NCI-H187 (cell line): ENCODE measurements at regions not wholly inside any gene's neighbourhood (a gene's known extent, or its start where the extent isn't known, plus 50 kb on each side); places are given as distances from the start of the nearest gene placed in this dataset.

Experiments
- DNase-seq, 2 experiments: peaks; one replicate each; lab custom pipeline; 2025; lab: John Stamatoyannopoulos, UW

DNA sequence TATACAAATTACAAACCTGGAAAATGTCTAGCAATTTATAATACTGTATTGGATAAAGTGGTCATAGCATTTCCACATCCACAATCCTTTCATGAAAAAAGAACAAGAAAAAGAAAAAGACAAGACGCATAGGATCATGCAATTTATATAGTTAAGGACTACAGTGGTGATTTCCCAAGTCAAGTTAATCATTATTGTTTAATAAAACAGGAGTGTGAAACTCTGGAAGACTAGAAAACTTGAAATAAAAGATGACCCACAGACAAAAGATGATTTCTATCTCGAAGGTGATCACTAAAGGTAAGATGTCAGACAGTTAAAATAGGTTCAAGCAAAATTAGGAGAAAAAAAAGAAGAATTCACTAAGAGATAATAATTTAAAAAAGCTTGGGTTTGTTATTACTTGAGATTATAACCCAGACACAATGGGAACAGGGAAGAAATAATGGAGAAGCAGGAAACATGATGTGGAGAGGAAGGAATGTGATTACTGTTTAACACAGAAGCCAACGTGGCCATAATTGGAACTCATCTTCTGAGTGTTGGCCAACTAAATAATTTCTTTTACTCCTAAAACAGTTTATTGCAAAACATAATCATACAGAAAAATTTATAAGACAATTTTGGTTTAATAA is 441.2 kb upstream of the ANO3 start:
- no peak for DNase-seq

DNA sequence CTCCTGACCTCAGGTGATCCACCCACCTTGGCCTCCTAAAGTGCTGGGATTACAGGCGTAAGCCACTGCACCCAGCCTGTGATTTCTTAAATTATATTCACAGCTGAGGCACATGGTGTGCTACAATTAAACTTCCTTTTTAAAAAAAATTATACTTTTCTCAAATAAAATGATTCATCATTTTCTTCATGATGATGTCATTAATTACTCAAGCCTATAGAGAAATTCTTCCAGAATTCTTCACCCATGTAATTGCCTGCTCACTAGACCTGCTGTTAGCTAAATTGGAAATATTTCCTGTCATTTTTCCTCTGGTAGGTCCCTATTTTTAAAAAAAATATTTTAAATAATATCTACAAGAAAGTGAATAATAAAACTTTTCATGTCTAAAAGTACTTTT is 440.0 kb upstream of the ANO3 start:
- DNase-seq, result no peak

DNA sequence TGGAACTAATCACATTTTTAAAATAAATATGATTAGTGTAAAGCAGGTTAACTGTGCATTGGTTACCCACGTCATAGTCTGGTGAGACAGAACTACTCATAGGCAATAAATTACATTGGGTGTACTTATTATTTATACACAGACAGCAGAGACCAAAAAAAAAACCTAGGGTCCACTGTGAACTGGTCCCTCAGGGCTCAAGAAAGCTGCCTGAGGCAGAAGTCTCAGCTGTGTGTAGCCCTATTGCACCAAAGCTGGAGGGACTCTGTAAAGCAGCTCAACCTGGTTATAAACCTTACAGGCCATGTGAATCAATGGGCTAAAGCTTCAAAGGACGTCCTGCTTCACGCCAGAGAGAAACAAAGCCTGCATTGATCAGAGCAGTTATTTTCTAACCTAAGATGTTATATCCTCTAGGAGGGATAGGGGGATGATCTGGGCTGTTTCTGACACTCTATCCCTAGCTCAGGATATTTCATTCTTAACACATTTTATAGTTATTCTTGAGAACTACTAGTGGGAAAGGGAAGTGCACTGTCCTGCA is 432.2 kb upstream of the ANO3 start:
- DNase-seq, result no peak

DNA sequence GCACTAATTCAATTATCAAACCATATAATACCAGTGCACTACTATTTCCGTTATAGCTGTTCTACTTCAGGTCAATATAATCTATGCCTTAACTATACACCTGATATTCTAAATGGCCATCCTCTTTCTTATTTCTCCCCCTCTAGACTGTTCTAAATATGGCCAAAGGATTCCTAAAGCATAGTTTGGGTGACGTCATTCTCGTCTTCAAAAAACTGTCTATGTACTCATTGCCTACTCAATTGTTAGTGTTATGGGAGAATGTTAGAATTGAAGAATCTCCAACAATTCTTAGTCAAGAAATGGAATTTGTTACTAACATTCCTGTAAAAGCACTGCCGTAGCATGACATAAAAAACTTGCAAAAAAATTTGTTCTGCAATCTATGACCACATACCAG is 431.1 kb upstream of the ANO3 start:
- DNase-seq, result no peak

DNA sequence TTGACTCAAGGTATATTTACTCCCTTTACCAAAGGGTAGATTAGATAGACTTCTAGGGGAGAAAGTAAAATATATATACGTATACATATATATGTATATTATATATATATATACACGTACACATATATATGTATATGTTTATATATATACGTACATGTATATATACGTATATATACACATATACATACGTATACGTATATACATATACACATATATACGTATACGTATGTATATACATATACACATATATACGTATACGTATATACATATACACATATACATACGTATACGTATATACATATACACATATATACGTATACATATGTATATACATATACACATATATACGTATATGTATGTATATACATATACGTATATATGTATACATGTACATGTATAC is 430.5 kb upstream of the ANO3 start:
- no peak for DNase-seq

DNA sequence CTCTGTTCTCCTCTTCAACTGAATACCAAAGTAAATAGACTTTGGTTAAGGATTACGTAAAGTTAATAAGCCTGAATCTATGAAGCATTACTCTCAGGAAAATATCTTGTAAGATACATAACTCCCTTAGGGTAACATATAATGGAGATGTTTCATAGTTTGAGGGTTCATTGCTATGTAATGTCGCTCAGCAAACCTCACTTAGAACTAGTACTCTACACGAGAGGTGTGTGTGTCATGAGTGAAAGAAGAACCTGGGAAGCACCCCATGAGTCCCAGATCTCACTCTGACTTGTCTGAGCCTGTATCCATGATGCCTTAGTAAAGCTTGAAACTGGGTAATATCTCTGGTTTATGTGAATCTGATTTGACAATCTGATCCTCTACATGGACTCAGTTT is 429.5 kb upstream of the ANO3 start:
- no peak for DNase-seq

DNA sequence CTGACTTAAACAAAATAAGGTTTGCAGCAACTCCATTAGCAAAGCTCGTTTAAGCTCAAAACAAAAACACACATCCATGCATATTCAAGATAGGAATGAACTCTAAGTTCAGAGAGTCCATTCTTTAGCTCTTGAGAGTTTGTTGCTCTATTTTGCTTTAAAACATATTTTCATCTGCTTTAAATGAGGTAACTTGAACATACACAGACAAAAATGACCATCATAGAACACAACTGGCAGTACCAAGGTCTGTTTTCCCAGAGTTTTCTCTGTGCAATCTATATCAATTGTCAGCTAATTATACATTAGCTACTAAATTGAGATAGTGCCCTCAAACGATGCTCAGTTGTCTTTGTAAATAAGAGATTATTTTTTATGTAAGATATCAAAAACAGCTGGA is 423.2 kb upstream of the ANO3 start:
- DNase-seq, result no peak

DNA sequence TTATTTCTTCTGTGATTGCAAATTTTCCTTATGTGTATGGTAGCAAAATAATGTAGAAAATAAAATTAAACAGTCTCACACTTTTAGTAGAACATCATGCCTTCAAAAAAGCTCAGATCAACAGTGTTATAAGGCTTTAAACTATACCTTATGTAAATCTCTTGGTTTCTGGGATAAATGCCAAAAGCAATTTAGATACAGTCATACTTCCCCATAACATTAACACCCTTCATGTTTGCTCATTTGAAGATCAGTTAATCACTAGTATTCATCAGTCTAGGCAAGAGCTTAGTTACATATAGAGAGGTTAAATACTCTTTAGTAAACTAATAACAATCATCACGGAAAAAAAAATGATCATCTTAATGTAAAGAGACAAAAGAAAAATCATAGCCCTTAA is 421.8 kb upstream of the ANO3 start:
- DNase-seq, result no peak

DNA sequence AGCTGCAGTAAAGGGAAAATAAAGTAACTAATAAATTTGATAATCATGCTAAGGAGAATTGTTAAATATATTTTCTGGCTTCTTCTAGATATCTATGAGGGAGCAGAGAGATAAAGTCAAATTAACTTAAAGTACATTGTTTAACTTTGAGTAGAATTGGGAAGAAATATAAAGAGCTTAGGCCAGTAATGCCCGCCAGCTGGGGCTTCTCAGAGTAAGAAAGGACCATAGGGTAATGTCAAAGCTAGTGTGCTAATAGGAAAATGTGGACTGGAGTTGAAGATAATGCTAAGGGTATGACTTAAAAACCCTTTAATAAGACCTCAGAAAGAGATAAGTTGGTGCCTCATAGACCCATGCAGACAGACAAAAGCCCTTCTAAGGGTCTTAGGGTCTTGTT is 411.6 kb upstream of the ANO3 start:
- DNase-seq, result no peak

DNA sequence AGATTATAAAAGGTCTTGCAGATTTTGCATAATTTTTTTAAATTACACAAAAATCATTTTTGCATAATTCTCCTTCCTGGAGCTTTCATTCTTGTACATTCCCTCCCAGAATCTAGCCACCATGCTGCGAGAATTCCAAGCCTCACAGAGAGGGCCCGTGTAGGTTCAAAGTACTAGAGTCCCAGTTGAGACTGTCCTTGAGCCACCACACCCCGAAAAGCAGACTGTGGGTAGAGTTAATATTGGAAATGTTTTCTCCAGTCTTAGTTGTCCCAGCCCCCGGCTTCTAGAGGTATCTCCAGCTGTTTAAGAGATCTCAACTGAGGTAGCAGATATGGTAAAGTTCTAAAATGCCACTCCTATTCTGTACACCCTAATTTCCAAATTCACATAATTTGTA is 407.3 kb upstream of the ANO3 start:
- DNase-seq, result no peak

DNA sequence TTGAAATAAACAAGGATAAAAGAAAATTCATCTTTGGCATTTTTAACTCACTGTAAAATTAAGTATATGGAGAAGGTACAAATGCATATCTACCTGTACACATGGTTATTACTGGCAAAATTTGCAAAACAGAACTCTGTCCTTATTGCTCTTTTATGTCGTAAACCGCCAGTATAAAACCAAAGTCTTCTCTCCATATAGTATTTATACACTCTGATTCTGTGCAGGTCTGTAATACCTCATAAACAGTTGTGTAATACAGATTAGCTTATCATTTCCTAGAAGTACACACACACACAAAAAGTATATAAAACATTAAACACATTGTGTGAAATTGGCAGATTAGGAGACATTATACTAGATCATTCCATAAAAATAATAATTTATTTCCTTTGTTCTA is 406.6 kb upstream of the ANO3 start:
- DNase-seq, result no peak

DNA sequence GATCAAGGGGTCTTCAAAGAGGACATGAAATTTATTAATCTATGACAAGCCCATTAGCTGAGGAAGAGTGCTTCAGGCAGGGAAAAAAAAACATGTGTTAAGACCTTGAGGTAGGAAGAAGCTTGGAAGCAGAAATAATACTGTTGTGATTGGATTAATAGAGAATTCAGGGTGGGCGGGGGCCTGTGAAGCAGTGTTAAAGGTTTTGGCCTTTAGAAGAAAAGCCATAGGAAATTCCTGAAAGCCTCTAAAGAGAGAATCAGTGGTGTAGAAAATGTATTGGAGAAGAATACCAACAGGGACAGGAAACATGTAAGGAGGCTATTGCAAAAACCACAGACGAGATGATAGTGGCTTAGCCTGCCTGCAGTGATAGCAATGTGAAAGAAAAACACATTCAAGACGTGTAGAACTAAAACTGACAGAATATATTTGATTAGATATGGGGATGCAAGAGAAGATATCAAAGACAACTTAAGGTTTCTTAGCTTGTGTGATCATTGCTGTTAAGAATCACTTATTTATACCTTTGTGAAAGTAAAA is 404.4 kb upstream of the ANO3 start:
- no peak for DNase-seq

DNA sequence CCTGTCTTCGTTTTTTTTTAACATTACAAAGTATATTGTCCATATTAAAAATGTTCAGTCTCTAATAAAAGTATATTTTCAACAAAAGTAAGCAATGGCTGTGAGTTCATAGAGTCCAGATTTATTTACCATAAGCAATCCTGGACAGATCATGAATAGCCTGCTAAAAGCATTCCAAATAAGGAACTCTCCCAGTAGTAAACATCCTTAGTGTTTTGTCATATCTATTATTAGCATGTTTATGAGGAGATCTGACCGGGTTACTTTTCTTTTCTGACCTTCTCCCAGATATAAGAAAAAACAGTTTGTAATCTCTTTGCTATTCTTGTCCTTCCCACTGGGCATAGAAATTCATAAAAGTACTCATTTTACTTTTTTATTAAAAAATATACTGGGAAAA is 403.9 kb upstream of the ANO3 start:
- no peak for DNase-seq

DNA sequence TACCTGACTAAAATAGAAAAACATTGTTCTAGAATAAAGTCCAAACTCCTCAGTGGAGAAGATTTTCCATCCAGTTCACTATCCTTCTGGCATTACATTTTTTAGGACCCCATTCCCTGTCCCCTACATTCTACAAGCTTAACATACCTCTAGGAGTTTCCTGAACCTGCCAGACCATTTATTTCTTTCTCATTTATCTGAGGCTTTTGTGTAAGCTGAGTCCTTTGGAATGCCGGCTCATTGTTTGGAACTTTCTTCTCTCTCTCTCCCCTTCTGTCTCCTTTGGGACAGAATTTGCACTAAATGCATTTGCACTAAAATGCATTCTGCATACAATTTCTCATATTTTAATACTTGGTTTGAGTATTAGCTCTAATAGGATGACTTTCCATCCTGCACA is 393.0 kb upstream of the ANO3 start:
- no peak for DNase-seq

DNA sequence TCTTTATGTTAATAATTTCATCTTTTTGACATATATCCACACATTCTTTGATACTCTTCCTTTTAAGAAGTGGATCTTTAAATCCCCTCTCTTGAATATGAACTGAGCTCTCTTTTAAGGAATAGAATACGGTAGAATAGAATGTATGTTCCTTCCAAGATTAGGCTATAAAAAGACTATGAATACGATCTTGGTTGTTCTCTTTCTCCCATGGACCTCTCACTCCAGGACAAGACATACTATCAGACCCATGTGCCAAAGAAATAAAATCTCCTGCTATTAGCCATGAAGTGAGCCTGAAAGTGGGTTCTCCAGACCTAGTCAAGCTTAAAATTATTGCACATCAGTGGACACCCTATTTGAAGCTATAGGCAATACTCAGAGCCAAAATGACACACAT is 392.2 kb upstream of the ANO3 start:
- DNase-seq, result no peak

DNA sequence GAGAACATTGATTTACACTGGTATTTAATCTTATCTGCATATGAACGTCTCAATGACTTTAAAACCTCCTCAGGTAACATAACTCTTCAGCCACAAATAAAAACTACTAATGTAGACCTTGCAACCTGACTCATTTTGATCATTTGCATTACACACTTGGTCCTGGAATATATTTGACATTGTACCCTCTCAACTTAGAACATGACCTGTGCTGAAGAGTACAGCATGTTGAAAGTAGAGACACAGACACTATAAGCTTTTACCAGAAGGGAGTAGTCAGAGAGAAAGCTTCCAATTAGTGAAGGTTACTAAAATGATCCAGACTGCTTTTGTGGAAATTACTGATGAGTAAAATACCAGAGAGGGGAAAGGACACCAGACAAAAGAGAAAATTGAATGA is 390.6 kb upstream of the ANO3 start:
- no peak for DNase-seq

DNA sequence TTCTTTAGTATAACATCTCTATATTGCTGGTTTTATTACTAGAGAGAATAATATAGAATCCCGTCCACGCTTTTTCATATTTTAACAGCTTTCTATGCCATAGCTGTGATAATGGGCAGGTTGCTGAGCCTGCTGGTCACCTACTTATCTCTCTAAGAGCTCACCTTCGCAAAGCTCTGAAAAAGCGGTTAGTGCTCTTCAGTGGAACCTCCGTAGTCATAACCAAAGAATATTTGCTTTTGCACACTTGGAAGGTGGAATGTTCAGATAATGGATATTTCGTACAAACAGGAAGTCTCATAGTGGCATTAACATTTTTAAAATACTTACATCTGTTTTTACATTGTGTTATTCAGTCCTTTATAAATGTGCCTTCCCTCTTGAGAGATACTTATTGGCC is 388.9 kb upstream of the ANO3 start:
- no peak for DNase-seq

DNA sequence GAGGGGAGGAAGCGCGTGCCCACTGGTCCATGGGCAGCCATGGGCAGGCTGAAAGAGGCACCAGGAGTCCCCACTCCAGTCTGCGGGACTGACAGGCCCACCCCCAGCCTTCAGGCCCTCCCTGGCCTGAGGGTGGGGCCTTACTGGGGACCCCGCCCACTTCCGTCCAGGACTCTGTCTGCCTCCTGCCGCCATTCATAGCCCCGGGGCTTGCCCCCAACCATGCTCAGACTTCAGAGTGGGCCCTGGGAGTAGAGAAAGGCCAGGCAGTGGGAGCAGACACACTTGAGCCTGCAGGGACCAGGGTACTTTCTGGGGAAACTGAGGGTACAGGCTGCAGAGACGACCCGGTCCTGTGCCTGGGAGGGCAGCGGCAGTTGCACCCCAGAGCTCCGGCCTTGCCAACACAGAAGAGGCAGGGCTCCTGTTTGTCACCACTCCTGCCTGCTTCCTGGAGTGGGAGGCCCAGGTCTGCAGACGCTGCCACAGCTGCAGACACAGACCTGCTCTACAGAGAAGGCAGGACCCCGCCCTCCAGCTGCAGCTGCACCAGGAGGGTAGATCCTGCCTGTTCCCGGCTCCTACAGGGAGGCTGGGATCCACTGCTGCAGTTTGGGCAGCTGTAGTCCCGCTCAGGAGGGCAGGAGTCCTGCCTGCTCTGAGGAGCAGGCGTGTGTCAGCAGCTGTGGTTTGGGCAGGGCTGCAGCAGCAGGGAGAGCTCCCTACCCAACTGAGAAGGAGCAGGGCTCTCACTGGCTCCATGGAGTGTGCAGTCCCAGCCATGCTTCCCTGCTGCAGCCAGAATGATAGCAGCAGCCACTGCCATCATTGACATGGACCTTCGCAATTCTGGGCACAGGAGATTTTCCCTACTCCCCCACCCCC is 387.9 kb upstream of the ANO3 start:
- DNase-seq, result no peak

DNA sequence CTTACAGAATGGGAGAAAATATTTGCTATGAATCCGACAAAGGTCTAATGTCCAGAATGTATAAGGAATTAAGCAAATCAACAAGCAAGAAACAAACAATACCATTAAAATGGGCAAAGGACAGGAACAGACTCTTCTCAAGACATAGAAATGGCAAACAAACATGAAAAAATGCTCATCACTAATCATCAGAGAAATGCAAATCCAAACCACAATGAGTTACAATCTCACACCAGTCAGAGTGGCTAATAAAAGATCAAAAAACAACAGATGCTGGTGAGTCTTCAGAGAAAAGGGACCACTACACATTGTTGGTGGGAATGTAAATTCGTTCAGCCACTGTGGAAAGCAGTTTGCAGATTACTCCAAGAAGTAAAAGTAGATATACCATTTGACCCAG is 382.0 kb upstream of the ANO3 start:
- no peak for DNase-seq

DNA sequence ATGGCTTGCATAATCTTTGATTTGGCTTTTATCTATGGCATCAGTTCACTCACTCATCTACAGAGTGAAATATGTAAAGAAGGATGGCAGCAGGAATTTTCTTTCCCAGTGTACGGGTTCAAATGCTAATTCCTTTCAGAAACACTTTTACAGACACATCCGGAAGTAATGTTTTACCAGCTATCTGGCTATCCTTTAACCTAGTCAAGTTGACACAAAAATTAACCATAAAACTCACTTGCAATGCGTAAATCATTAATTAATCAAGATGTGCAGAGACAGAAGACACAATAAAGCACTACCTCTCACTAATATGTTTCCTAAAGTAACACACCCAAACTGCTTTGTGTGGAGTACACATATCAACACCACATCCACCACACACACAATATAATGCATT is 378.9 kb upstream of the ANO3 start:
- no peak for DNase-seq

DNA sequence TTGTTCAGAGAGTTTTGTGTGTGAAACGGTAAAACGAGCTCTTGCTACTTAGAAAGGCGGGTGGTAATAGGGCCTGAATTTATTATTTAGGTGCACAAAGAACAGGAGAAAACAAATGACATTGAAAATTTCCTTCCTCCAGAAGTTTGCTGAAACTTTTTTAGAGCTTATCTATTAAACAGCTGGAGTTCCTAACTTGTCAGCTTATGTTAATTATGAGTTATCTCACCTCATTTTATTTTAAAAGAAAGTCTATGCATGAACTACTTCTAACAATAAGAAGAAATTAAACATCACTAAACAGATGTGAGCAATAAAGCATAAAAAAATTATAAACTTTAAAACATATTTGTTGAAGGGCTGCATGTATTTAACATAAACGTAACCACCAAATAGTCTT is 373.9 kb upstream of the ANO3 start:
- no peak for DNase-seq

DNA sequence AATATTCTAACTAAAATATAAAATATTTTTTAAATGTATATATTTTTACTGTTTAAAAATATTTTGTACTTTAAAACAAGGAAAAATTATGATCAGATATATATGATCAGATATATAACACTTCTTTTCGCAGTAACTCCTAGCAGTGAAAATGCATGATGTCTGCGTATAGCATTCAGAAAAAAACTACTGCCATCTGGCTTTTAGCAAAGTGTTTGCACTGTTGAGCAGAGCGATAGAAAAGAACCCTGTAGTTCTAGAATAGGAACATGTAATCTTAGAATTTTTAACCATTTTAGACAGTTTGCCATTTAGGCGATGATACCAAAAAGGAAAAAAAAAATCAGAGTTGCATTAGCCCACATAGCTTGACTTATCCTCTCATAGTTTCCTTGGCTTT is 370.4 kb upstream of the ANO3 start:
- no peak for DNase-seq

DNA sequence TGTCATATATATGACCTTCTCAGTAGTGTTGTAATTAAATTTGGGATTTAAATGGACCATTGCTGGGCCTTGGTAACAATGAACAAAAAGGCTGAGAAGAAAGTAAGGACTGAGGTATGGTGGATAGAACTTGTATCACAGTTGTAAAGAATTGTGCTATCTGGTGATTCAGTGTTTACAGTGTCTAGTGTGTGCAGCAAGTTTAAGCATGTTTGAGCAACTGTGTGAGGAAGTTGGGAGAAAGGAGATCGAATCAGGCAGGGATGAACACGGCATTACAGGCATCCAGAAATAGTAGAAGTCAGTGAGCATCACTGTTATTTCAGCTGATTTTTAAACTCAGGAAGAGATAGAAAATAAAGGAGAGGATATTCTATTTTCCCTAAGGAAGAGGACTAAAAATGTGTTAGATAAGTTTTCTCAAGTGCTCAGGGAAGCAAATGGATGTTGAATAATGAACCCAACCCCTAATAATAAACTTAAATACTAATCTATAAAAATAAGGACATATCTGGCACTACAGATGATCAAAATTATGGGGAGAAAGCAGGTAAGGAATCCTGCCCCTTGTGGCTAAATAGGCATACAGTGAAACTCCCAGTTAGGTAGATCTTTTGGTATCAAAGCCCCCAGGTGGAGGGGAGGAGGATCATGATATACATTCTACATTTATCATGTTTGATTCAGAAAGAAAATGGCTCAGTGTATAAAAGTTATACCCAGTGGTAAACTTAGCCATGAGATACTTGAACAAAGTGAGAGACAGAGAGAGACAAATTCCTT is 361.0 kb upstream of the ANO3 start:
- DNase-seq, result no peak
